Spleen (tissue), 7 donors: ENCODE measurements at regions not wholly inside any gene's neighbourhood (a gene's known extent, or its start where the extent isn't known, plus 50 kb on each side); places are given as distances from the start of the nearest gene placed in this dataset.

Experiments used
- POLR2A ChIP-seq, 3 donors: fragments of 450-650 bp; IDR thresholded peaks; one replicate each; pipeline ENCODE4 v1.5.1; 2017; ENCODE audit warnings: antibody characterized with exemption in 3 of 3, mild to moderate bottlenecking in 1 of 3
- POLR2AphosphoS5 ChIP-seq, 3 donors: sonication (generic); formaldehyde crosslinking; IDR thresholded peaks; one replicate each; pipeline ENCODE4 v1.5.1; 2017; ENCODE audit warnings: antibody characterized with exemption in 3 of 3
- TF ChIP-seq, protein P1 (sequence below), 11 experiments: fragments of 200-600 bp in 7 of 11; fragments of 450-650 bp in 4 of 11; sonication (generic) in 4 of 11; IDR thresholded peaks in 8 of 11; conservative IDR thresholded peaks in 3 of 11; 1 replicate in 7 of 11; 2 replicates in 4 of 11; pipeline versions ENCODE4 v1.4.0 to v1.8.0; 2016 to 2021; ENCODE audit warnings: antibody characterized with exemption in 11 of 11, inconsistent platforms in 4 of 11, mild to moderate bottlenecking in 1 of 11
- donor health status: DM: no; HTN: no; CAD: no; lungs with moderate emphysema.
- donor health status: DM: no; HTN: no; CAD: no.
- donor health status: DM: no; HTN: no; CAD: no.

- TF ChIP-seq, protein P1, sequence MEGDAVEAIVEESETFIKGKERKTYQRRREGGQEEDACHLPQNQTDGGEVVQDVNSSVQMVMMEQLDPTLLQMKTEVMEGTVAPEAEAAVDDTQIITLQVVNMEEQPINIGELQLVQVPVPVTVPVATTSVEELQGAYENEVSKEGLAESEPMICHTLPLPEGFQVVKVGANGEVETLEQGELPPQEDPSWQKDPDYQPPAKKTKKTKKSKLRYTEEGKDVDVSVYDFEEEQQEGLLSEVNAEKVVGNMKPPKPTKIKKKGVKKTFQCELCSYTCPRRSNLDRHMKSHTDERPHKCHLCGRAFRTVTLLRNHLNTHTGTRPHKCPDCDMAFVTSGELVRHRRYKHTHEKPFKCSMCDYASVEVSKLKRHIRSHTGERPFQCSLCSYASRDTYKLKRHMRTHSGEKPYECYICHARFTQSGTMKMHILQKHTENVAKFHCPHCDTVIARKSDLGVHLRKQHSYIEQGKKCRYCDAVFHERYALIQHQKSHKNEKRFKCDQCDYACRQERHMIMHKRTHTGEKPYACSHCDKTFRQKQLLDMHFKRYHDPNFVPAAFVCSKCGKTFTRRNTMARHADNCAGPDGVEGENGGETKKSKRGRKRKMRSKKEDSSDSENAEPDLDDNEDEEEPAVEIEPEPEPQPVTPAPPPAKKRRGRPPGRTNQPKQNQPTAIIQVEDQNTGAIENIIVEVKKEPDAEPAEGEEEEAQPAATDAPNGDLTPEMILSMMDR (IDR thresholded peaks at IDR 0.05 in 8 of 11, conservative IDR thresholded peaks at IDR 0.05 in 3 of 11): no peak
- TF ChIP-seq POLR2A (IDR thresholded peaks at IDR 0.05) (no peak), POLR2AphosphoS5 (IDR thresholded peaks at IDR 0.05) (no peak)
Measured at GRCh38 chr1:223482132-223482531, 88.9 kb downstream of the CCDC185 start.
